HCT116 (cell line): ENCODE measurements at regions not wholly inside any gene's neighbourhood (a gene's known extent, or its start where the extent isn't known, plus 50 kb on each side); places are given as distances from the start of the nearest gene placed in this dataset.

Source experiments
- ATAC-seq: fragments of 200-7000 bp; cut with Tn5 transposase; 2 replicates; pipeline ENCODE4 v1.9.1; 2020; ENCODE audit warnings: mild to moderate bottlenecking, moderate library complexity
- BruUV-seq: library from RNA; stranded (reverse); fragments of 400-500 nt; replicated peaks from 2 replicates; lab custom pipeline; 2021; lab: Mats Ljungman, UMichigan
- CTCF ChIA-PET: fragments of 300-600 bp; sonication (Branson Sonifier 250); formaldehyde crosslinking; loops from one replicate; lab custom pipeline; 2021; ENCODE audit warnings: antibody characterized with exemption; lab: Charles Lee
- POLR2A ChIA-PET: fragments of 300-600, 350-600 bp; sonication (Branson Sonifier 250); formaldehyde crosslinking; loops from one replicate; lab custom pipeline; 2021; ENCODE audit warnings: antibody characterized with exemption; lab: Charles Lee
- RAD21 ChIA-PET, 2 experiments: fragments of 300-600 bp; sonication (Branson Sonifier 250); formaldehyde crosslinking; loops; one replicate each; lab custom pipeline; 2023; ENCODE audit warnings: low total read pairs in 2 of 2; ENCODE audit not compliant: uncharacterized antibody in 2 of 2, unreplicated experiment in 2 of 2, low non-redundant PET in 1 of 2; lab: Charles Lee
- DNase-seq: peaks from one replicate; pipeline ENCODE4 v3.0.0-alpha.2; 2010; ENCODE audit warnings: low read depth, low spot score
- H2AFZ ChIP-seq: fragments of 200-600 bp; shearing (Covaris generic), sonication (generic); 2 replicates; pipeline ENCODE4 v1.6.1; 2017; ENCODE audit warnings: low read depth, mixed run types, mixed read lengths, antibody characterized with exemption, low read length; ENCODE audit not compliant: poor library complexity, severe bottlenecking
- H3K27ac ChIP-seq: 2 replicates; pipeline ENCODE4 v1.5.1; 2012; ENCODE audit warnings: low read depth, low read length
- H3K27me3 ChIP-seq: fragments of 200-600 bp; sonication (generic); 2 replicates; pipeline ENCODE4 v1.6.1; 2016; ENCODE audit warnings: mixed run types, low read length, mixed read lengths; ENCODE audit not compliant: insufficient read depth
- H3K36me3 ChIP-seq, 2 experiments: fragments of 200-500 bp in 1 of 2; fragments of 200-600 bp in 1 of 2; sonication (Bioruptor generic) in 1 of 2; sonication (generic) in 1 of 2; 2 replicates each; pipeline versions ENCODE4 v1.5.1 to v1.6.1; 2014 to 2016; ENCODE audit warnings: low read length in 2 of 2, inconsistent platforms in 1 of 2, mixed read lengths in 1 of 2, mixed run types in 1 of 2; ENCODE audit not compliant: insufficient read depth in 2 of 2, control insufficient read depth in 1 of 2
- H3K4me1 ChIP-seq, 2 experiments: fragments of 200-600 bp in 1 of 2; sonication (generic) in 1 of 2; 2 replicates each; pipeline versions ENCODE4 v1.5.1 to v1.6.1; 2012 to 2017; ENCODE audit warnings: low read length in 2 of 2, inconsistent platforms in 1 of 2, mild to moderate bottlenecking in 1 of 2, mixed read lengths in 1 of 2, mixed run types in 1 of 2, moderate library complexity in 1 of 2; ENCODE audit not compliant: insufficient read depth in 2 of 2, control insufficient read depth in 1 of 2
- H3K4me2 ChIP-seq: fragments of 200-600 bp; sonication (generic); 2 replicates; pipeline ENCODE4 v1.6.1; 2017; ENCODE audit warnings: mixed run types, low read length, mixed read lengths
- H3K4me3 ChIP-seq, 2 experiments: fragments of 200-600 bp in 1 of 2; sonication (generic) in 1 of 2; replicated peaks in 1 of 2; 2 replicates each; pipeline ENCODE4 v1.5.1; 2011 to 2016; ENCODE audit warnings: low read length in 2 of 2, control low read depth in 1 of 2, low read depth in 1 of 2, mild to moderate bottlenecking in 1 of 2, mixed read lengths in 1 of 2, mixed run types in 1 of 2
- H3K79me2 ChIP-seq: fragments of 200-600 bp; sonication (generic); 2 replicates; pipeline ENCODE4 v1.6.1; 2017; ENCODE audit warnings: mild to moderate bottlenecking, mixed run types, low read length, moderate library complexity, mixed read lengths; ENCODE audit not compliant: insufficient read depth
- H3K9ac ChIP-seq: fragments of 200-600 bp; sonication (generic); 2 replicates; pipeline ENCODE4 v1.6.1; 2016; ENCODE audit warnings: low read length, mixed read lengths
- H3K9me2 ChIP-seq: fragments of 200-600 bp; sonication (generic), shearing (Covaris generic); 2 replicates; pipeline ENCODE4 v1.6.1; 2017; ENCODE audit warnings: mixed run types, mild to moderate bottlenecking, moderate library complexity; ENCODE audit not compliant: insufficient read depth
- H3K9me3 ChIP-seq, 2 experiments: fragments of 200-500 bp in 1 of 2; fragments of 200-600 bp in 1 of 2; sonication (Bioruptor generic) in 1 of 2; sonication (generic) in 1 of 2; 2 replicates each; pipeline ENCODE4 v1.6.1; 2014 to 2017; ENCODE audit warnings: low read length in 2 of 2, mixed read lengths in 2 of 2, inconsistent platforms in 1 of 2, low read depth in 1 of 2, mild to moderate bottlenecking in 1 of 2, mixed run types in 1 of 2, moderate library complexity in 1 of 2; ENCODE audit not compliant: control insufficient read depth in 1 of 2, insufficient read depth in 1 of 2
- H4K20me1 ChIP-seq: fragments of 200-600 bp; sonication (generic), shearing (Covaris generic); 2 replicates; pipeline ENCODE4 v1.6.1; 2017; ENCODE audit warnings: mixed run types, mild to moderate bottlenecking, moderate library complexity; ENCODE audit not compliant: insufficient read depth
- ATF3 ChIP-seq: IDR thresholded peaks from 2 replicates; pipeline ENCODE4 v1.6.1; 2012
- CBX3 ChIP-seq: IDR thresholded peaks from 2 replicates; pipeline ENCODE4 v1.6.1; 2012; ENCODE audit warnings: low read depth
- CEBPB ChIP-seq: IDR thresholded peaks from 2 replicates; pipeline ENCODE4 v1.6.1; 2012; ENCODE audit warnings: low read depth
- CTCF ChIP-seq, 3 experiments: fragments of 200-600 bp in 1 of 3; sonication (generic) in 1 of 3; IDR thresholded peaks in 2 of 3; conservative IDR thresholded peaks in 1 of 3; 2 replicates each; pipeline ENCODE4 v1.5.1; 2012 to 2017; ENCODE audit warnings: low read depth in 2 of 3, low read length in 2 of 3, antibody characterized with exemption in 1 of 3, borderline replicate concordance in 1 of 3, control low read depth in 1 of 3, mild to moderate bottlenecking in 1 of 3, mixed read lengths in 1 of 3, mixed run types in 1 of 3, moderate library complexity in 1 of 3; ENCODE audit not compliant: insufficient read depth in 1 of 3
- EGR1 ChIP-seq: IDR thresholded peaks from 2 replicates; pipeline ENCODE4 v1.6.1; 2012; ENCODE audit warnings: low read depth
- ELF1 ChIP-seq: IDR thresholded peaks from 2 replicates; pipeline ENCODE4 v1.6.1; 2012; ENCODE audit warnings: low read depth, borderline replicate concordance
- EZH2 ChIP-seq: fragments of 200-600 bp; sonication (generic); IDR thresholded peaks from 2 replicates; pipeline ENCODE4 v1.6.1; 2017; ENCODE audit warnings: antibody characterized with exemption, mixed run types
- EZH2phosphoT487 ChIP-seq: fragments of 200-600 bp; IDR thresholded peaks from 2 replicates; pipeline ENCODE4 v1.6.1; 2018; ENCODE audit warnings: antibody characterized with exemption, borderline replicate concordance
- FOSL1 ChIP-seq: IDR thresholded peaks from 2 replicates; pipeline ENCODE4 v1.6.1; 2012; ENCODE audit warnings: low read depth
- JUND ChIP-seq: IDR thresholded peaks from 2 replicates; pipeline ENCODE4 v1.6.1; 2012
- MAX ChIP-seq: IDR thresholded peaks from 2 replicates; pipeline ENCODE4 v1.6.1; 2012
- RAD21 ChIP-seq: IDR thresholded peaks from 2 replicates; pipeline ENCODE4 v1.6.1; 2012; ENCODE audit warnings: low read depth, mild to moderate bottlenecking
- SIN3A ChIP-seq: IDR thresholded peaks from 2 replicates; pipeline ENCODE4 v1.6.1; 2012; ENCODE audit warnings: low read depth
- SP1 ChIP-seq: IDR thresholded peaks from 2 replicates; pipeline ENCODE4 v1.6.1; 2012; ENCODE audit warnings: low read depth
- SRF ChIP-seq: IDR thresholded peaks from 2 replicates; pipeline ENCODE4 v1.6.1; 2012; ENCODE audit warnings: low read depth
- TCF7L2 ChIP-seq: IDR thresholded peaks from 2 replicates; pipeline ENCODE4 v1.7.0; 2011; ENCODE audit warnings: borderline replicate concordance, inconsistent platforms; ENCODE audit not compliant: insufficient read depth, insufficient read length; ENCODE audit errors: extremely low read depth
- ZFX ChIP-seq: fragments of 450-650 bp; IDR thresholded peaks from 2 replicates; pipeline ENCODE4 v1.6.1; 2017
- ZNF274 ChIP-seq: fragments of 200-500 bp; sonication (Bioruptor generic); IDR thresholded peaks from 2 replicates; pipeline ENCODE4 v1.6.1; 2014; ENCODE audit warnings: mild to moderate bottlenecking, low read depth, low read length, inconsistent platforms
- intact Hi-C: fragments of 100-400 bp; cut with micrococcal nuclease; formaldehyde crosslinking; loops from 2 replicates; pipeline ENCODE4 v1.10.0; 2022

- H3K9ac ChIP-seq = no peak overlapping the region
- no peak overlapping the region for H2AFZ ChIP-seq
- ATAC-seq = no peak
- no peaks in the 10 kb centered on the region for H3K9me2 ChIP-seq
- intact Hi-C loops = loop anchor here (10.0 kb wide), 1 partner anchor 62 kb away; no protein-coding TSS in a partner anchor
- H3K79me2 ChIP-seq = no peaks in the 10 kb centered on the region
- BruUV-seq = no TSS peak
- H3K36me3 ChIP-seq = no peaks in the 10 kb centered on the region
- H3K27me3 ChIP-seq = peaks cover 4% of the 10 kb centered on the region; the same call in 1 of the 2 replicates
- no peak overlapping the region for H3K27ac ChIP-seq
- no peak for TF ChIP-seq FOSL1
- no peak for TF ChIP-seq EZH2phosphoT487
- TF ChIP-seq EZH2 = no peak
- TF ChIP-seq EGR1 = no peak
- TF ChIP-seq ELF1 = no peak
- TF ChIP-seq MAX = no peak
- TF ChIP-seq SRF = no peak
- TF ChIP-seq RAD21 = no peak
- no peak for TF ChIP-seq CBX3
- TF ChIP-seq ZNF274 = no peak
- TF ChIP-seq, all 23 proteins: peak for 0
- H3K4me3 ChIP-seq = no peak overlapping the region
- no peaks in the 10 kb centered on the region for H4K20me1 ChIP-seq
- ChIA-PET POLR2A (no interaction called here), RAD21 (no interaction called here), CTCF (interaction anchor here (1.9 kb wide), 1 partner anchor 19 kb away, joined by 8 read pairs; no protein-coding TSS in a partner anchor)
- H3K4me1 ChIP-seq = no peaks in the 10 kb centered on the region
- H3K4me2 ChIP-seq = no peak overlapping the region
- H3K9me3 ChIP-seq = no peaks in the 10 kb centered on the region
- DNase-seq = no peak
These were observed 456.3 kb downstream of the MAFB start for GRCh38 chr20:40232756-40233155.

GRCh38 chr20:40232273-40232672 lies 456.8 kb downstream of the MAFB start:
- no TSS peak for BruUV-seq
- no peak for TF ChIP-seq ZNF274
- no peak for TF ChIP-seq FOSL1
- no peak for TF ChIP-seq SP1
- no peak for TF ChIP-seq ZFX
- TF ChIP-seq ELF1 = no peak
- TF ChIP-seq EZH2 = no peak
- no peak for TF ChIP-seq ATF3
- TF ChIP-seq CTCF (IDR thresholded peaks at IDR 0.05 in 2 of 3, conservative IDR thresholded peaks at IDR 0.05 in 1 of 3; ENCODE audit: borderline replicate concordance in 1 of 3, insufficient read depth in 1 of 3, low read depth in 2 of 3, low read length in 2 of 3) = no peak
- TF ChIP-seq TCF7L2 = no peak
- no peak for TF ChIP-seq SRF
- TF ChIP-seq RAD21 = no peak
- no peak for TF ChIP-seq EGR1
- no peak for TF ChIP-seq CBX3
- TF ChIP-seq JUND = no peak
- TF ChIP-seq CEBPB = no peak
- TF ChIP-seq SIN3A = no peak
- TF ChIP-seq, all 23 proteins: peak for 0
- no peak overlapping the region for H3K4me3 ChIP-seq
- H4K20me1 ChIP-seq = no peaks in the 10 kb centered on the region
- ChIA-PET RAD21 (no interaction called here), CTCF (no interaction called here), POLR2A (no interaction called here)
- H3K27ac ChIP-seq = no peak overlapping the region
- no peaks in the 10 kb centered on the region for H3K4me1 ChIP-seq
- intact Hi-C loops = loop anchor here (10.0 kb wide), 1 partner anchor 63 kb away; no protein-coding TSS in a partner anchor
- no peaks in the 10 kb centered on the region for H3K79me2 ChIP-seq
- ATAC-seq (no peak), DNase-seq (no peak)
- peaks cover 4% of the 10 kb centered on the region; the same call in 1 of the 2 replicates for H3K27me3 ChIP-seq
- H3K4me2 ChIP-seq = no peak overlapping the region
- H3K9me2 ChIP-seq = no peaks in the 10 kb centered on the region
- H3K9ac ChIP-seq = no peak overlapping the region
- no peaks in the 10 kb centered on the region for H3K36me3 ChIP-seq
- H2AFZ ChIP-seq = no peak overlapping the region
- H3K9me3 ChIP-seq = no peaks in the 10 kb centered on the region
